IMR-90 (cell line): ENCODE measurements at regions not wholly inside any gene's neighbourhood (a gene's known extent, or its start where the extent isn't known, plus 50 kb on each side); places are given as distances from the start of the nearest gene placed in this dataset.

Source experiments
- ATAC-seq: fragments of 200-7000 bp; cut with Tn5 transposase; 2 replicates; pipeline ENCODE4 v1.9.1; 2020; ENCODE audit warnings: low read depth, mild to moderate bottlenecking, moderate library complexity
- BruUV-seq: library from RNA; stranded (reverse); fragments of 400-500 nt; replicated peaks from 2 replicates; lab custom pipeline; 2021; lab: Mats Ljungman, UMichigan
- CTCF ChIA-PET: fragments of 300-600 bp; formaldehyde crosslinking; extraction: SDS; loops from one replicate; lab custom pipeline; 2021; ENCODE audit warnings: antibody characterized with exemption; lab: Yijun Ruan, JAX
- POLR2A ChIA-PET: fragments of 300-600 bp; sonication (Branson Sonifier 250); formaldehyde crosslinking; loops from one replicate; lab custom pipeline; 2022; ENCODE audit warnings: antibody characterized with exemption; ENCODE audit not compliant: unreplicated experiment; lab: Charles Lee
- DNase-seq: peaks from one replicate; pipeline ENCODE4 v3.0.0; 2013
- H2AFZ ChIP-seq: replicated peaks from 2 replicates; pipeline ENCODE3; 2013; ENCODE audit warnings: low read length, mild to moderate bottlenecking; ENCODE audit not compliant: poor library complexity
- H2AK5ac ChIP-seq: 2 replicates; pipeline ENCODE4 v1.6.1; 2013; ENCODE audit warnings: low read depth, low read length, inconsistent platforms
- H2AK9ac ChIP-seq: replicated peaks from 2 replicates; pipeline ENCODE3; 2013; ENCODE audit warnings: mild to moderate bottlenecking, low read depth, low read length, moderate library complexity; ENCODE audit not compliant: poor library complexity
- H2BK120ac ChIP-seq: 2 replicates; pipeline ENCODE4 v1.6.1; 2013; ENCODE audit warnings: low read depth, low read length, inconsistent platforms
- H2BK15ac ChIP-seq: 3 replicates; pipeline ENCODE4 v1.6.1; 2013; ENCODE audit warnings: low read depth, low read length, inconsistent platforms
- H2BK20ac ChIP-seq: 2 replicates; pipeline ENCODE4 v1.6.1; 2013; ENCODE audit warnings: low read depth, mild to moderate bottlenecking, inconsistent platforms, low read length, moderate library complexity
- H2BK5ac ChIP-seq: 2 replicates; pipeline ENCODE4 v1.6.1; 2013; ENCODE audit warnings: mild to moderate bottlenecking, low read depth, low read length, inconsistent platforms; ENCODE audit not compliant: poor library complexity, severe bottlenecking
- H3K14ac ChIP-seq: replicated peaks from 2 replicates; pipeline ENCODE4 v1.6.1; 2013; ENCODE audit warnings: low read depth, low read length, inconsistent platforms
- H3K18ac ChIP-seq: 2 replicates; pipeline ENCODE4 v1.6.1; 2013; ENCODE audit warnings: low read depth, low read length, control low read depth
- H3K23ac ChIP-seq: 2 replicates; pipeline ENCODE4 v1.6.1; 2013; ENCODE audit warnings: low read depth, low read length, inconsistent platforms
- H3K27ac ChIP-seq: 2 replicates; pipeline ENCODE4 v1.5.1; 2013; ENCODE audit warnings: mild to moderate bottlenecking, control low read depth, low read length; ENCODE audit not compliant: insufficient read depth
- H3K27me3 ChIP-seq: 2 replicates; pipeline ENCODE4 v1.6.1; 2013; ENCODE audit warnings: low read length; ENCODE audit not compliant: control insufficient read depth, insufficient read depth
- H3K36me3 ChIP-seq: 2 replicates; pipeline ENCODE4 v1.6.1; 2013; ENCODE audit warnings: low read length, mixed read lengths; ENCODE audit not compliant: control insufficient read depth, insufficient read depth
- H3K4ac ChIP-seq: 2 replicates; pipeline ENCODE4 v1.6.1; 2013; ENCODE audit warnings: low read depth, low read length, inconsistent platforms
- H3K4me1 ChIP-seq: 2 replicates; pipeline ENCODE4 v1.6.1; 2013; ENCODE audit warnings: low read length, mixed read lengths; ENCODE audit not compliant: control insufficient read depth, insufficient read depth
- H3K4me2 ChIP-seq: 2 replicates; pipeline ENCODE4 v1.6.1; 2013; ENCODE audit warnings: low read depth, mild to moderate bottlenecking, control low read depth, low read length, moderate library complexity
- H3K4me3 ChIP-seq: 2 replicates; pipeline ENCODE4 v1.5.1; 2013; ENCODE audit warnings: low read depth, mild to moderate bottlenecking, control low read depth, low read length, moderate library complexity; ENCODE audit not compliant: insufficient read depth
- H3K56ac ChIP-seq: 2 replicates; pipeline ENCODE4 v1.6.1; 2013; ENCODE audit warnings: low read length, inconsistent platforms; ENCODE audit not compliant: insufficient read depth; ENCODE audit errors: extremely low read depth
- H3K79me1 ChIP-seq, 2 experiments: 2 replicates each; pipeline ENCODE4 v1.6.1; 2013; ENCODE audit warnings: low read length in 2 of 2, inconsistent platforms in 1 of 2, low read depth in 1 of 2
- H3K9ac ChIP-seq: 2 replicates; pipeline ENCODE4 v1.6.1; 2013; ENCODE audit warnings: low read depth, low read length, control low read depth
- H3K9me1 ChIP-seq: 2 replicates; pipeline ENCODE4 v1.6.1; 2013; ENCODE audit warnings: low read length, inconsistent platforms; ENCODE audit not compliant: insufficient read depth
- H3K9me3 ChIP-seq: 2 replicates; pipeline ENCODE4 v1.6.1; 2013; ENCODE audit warnings: low read length; ENCODE audit not compliant: control insufficient read depth, insufficient read depth
- H4K20me1 ChIP-seq: 2 replicates; pipeline ENCODE4 v1.6.1; 2013; ENCODE audit warnings: low read length, inconsistent platforms; ENCODE audit not compliant: insufficient read depth
- H4K5ac ChIP-seq: 2 replicates; pipeline ENCODE4 v1.6.1; 2013; ENCODE audit warnings: mild to moderate bottlenecking, low read depth, low read length, control low read depth
- H4K8ac ChIP-seq, 2 experiments: 2 replicates each; pipeline ENCODE4 v1.6.1; 2013; ENCODE audit warnings: low read depth in 2 of 2, low read length in 2 of 2, control low read depth in 1 of 2, inconsistent platforms in 1 of 2
- H4K91ac ChIP-seq: 2 replicates; pipeline ENCODE4 v1.6.1; 2013; ENCODE audit warnings: low read depth, low read length, inconsistent platforms; ENCODE audit not compliant: insufficient read depth
- BHLHE40 ChIP-seq: fragments of 150-350 bp; IDR thresholded peaks from 2 replicates; pipeline ENCODE4 v1.6.1; 2016; ENCODE audit warnings: mild to moderate bottlenecking, low read depth, low read length
- CEBPB ChIP-seq: IDR thresholded peaks from 2 replicates; pipeline ENCODE4 v1.6.1; 2012; ENCODE audit warnings: low read depth, low read length, improper control_type of control experiment
- CHD1 ChIP-seq: IDR thresholded peaks from 2 replicates; pipeline ENCODE4 v1.6.1; 2012; ENCODE audit warnings: low read depth, low read length, improper control_type of control experiment
- FOS ChIP-seq: fragments of 150-350 bp; IDR thresholded peaks from 2 replicates; pipeline ENCODE4 v1.6.1; 2016; ENCODE audit warnings: low read depth, low read length
- RCOR1 ChIP-seq: IDR thresholded peaks from 2 replicates; pipeline ENCODE4 v1.6.1; 2012; ENCODE audit warnings: mild to moderate bottlenecking, low read length, improper control_type of control experiment; ENCODE audit not compliant: insufficient replicate concordance
- RFX5 ChIP-seq: IDR thresholded peaks from 2 replicates; pipeline ENCODE4 v1.8.0; 2012; ENCODE audit warnings: low read depth, mild to moderate bottlenecking, low read length, moderate library complexity
- WGBS, 2 experiments: methylation state at CpG; one replicate each; pipeline versions ENCODE4 v1.1.5 to v1.1.7; 2013; ENCODE audit warnings: missing lambda C conversion rate in 2 of 2; ENCODE audit not compliant: insufficient read length in 1 of 2; ENCODE audit errors: extremely low coverage in 2 of 2; 5-methylcytosine and 5-hydroxymethylcytosine counted together
- dilution Hi-C: fragments of 300-500 bp; cut with HindIII; formaldehyde crosslinking; loops from one replicate; pipeline ENCODE4 v1.14.3; 2018; ENCODE audit warnings: low sequenced_read_pairs; ENCODE audit not compliant: unreplicated experiment
- in situ Hi-C: fragments of 300-500 bp; cut with MboI; formaldehyde crosslinking; loops from 3 replicates; pipeline ENCODE4 v1.14.3; 2019; ENCODE audit warnings: low sequenced_read_pairs, inconsistent platforms, mixed read lengths
- intact Hi-C: fragments of 100-400 bp; cut with micrococcal nuclease; formaldehyde crosslinking; loops from 2 replicates; pipeline ENCODE4 v1.10.0; 2022

- no peak overlapping the region for H4K91ac ChIP-seq
- no peak overlapping the region for H2BK5ac ChIP-seq
- peak; percentile 39 for DNase-seq
These were observed 118.6 kb upstream of the TNRC6C start for GRCh38 chr17:77839698-77840512.

More at GRCh38 chr17:77839698-77840512, 118.6 kb upstream of the TNRC6C start:
- H2BK120ac ChIP-seq, result no peak overlapping the region
- H4K8ac ChIP-seq, result no peak overlapping the region
- no peaks in the 10 kb centered on the region for H3K9me3 ChIP-seq
- no peaks in the 10 kb centered on the region for H4K20me1 ChIP-seq
- intact Hi-C loops (no loop called here), in situ Hi-C loops (no loop called here), dilution Hi-C loops (no loop called here)
- no peak overlapping the region for H3K56ac ChIP-seq
- ChIA-PET CTCF (no interaction called here), POLR2A (no interaction called here)
- H3K14ac ChIP-seq, result no peak overlapping the region
- no peak overlapping the region for H3K23ac ChIP-seq
- no peak overlapping the region for H3K9ac ChIP-seq
- 54% methylated on average over 2 of the region's 16 CpGs; no CpG with 5 or more reads in 1 of the 2 experiments for WGBS, 2 experiments
- H3K27me3 ChIP-seq, result peaks cover 3% of the 10 kb centered on the region
- no peak overlapping the region for H3K4ac ChIP-seq
- no peak overlapping the region for H4K5ac ChIP-seq
- no peak overlapping the region for H2AK9ac ChIP-seq
- H3K9me1 ChIP-seq, result no peaks in the 10 kb centered on the region
- H3K4me3 ChIP-seq, result no peak overlapping the region
- H3K27ac ChIP-seq, result no peak overlapping the region
- H3K4me2 ChIP-seq, result no peak overlapping the region
- peaks cover 7% of the 10 kb centered on the region for H3K4me1 ChIP-seq
- no peak overlapping the region for H2AK5ac ChIP-seq
- TF ChIP-seq FOS (no peak), BHLHE40 (no peak), RCOR1 (no peak), RFX5 (no peak), CHD1 (no peak), CEBPB (no peak)
- H3K36me3 ChIP-seq, result no peaks in the 10 kb centered on the region
- no peak overlapping the region for H2AFZ ChIP-seq
- no peak overlapping the region for H2BK20ac ChIP-seq
- no peak overlapping the region for H2BK15ac ChIP-seq
- no peaks in the 10 kb centered on the region for H3K79me1 ChIP-seq
- ATAC-seq, result peak; percentile 42; the same call in 1 of the 2 replicates
- H3K18ac ChIP-seq, result no peak overlapping the region
- BruUV-seq, result no TSS peak
